GM18499 (cell line): ENCODE measurements at regions not wholly inside any gene's neighbourhood (a gene's known extent, or its start where the extent isn't known, plus 50 kb on each side); places are given as distances from the start of the nearest gene placed in this dataset.

Source experiments
- ATAC-seq: cut with Tn5 transposase; IDR thresholded peaks from one replicate; pipeline ENCODE4 v1.9.1; 2021; ENCODE audit warnings: moderate number of reproducible peaks; ENCODE audit not compliant: insufficient read depth, unreplicated experiment

DNA sequence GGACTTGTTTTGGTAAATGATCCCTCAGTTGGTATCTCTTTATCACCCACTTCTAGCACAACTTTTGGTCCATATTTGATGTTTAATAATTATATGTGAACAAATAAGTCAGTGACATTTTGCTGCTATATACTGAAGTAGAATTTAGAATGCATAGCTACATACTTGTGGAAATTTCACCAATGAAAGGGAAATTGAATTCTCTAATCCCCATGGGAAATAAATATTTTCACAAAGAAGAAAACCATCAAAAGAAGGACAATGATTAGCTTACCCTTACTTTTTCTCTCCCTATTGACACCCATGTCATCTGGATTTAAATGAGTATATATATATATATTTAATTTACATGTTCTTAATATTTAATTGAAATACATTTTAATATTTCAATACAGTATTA is 94.3 kb upstream of the DAB2 start:
- ATAC-seq: no peak

DNA sequence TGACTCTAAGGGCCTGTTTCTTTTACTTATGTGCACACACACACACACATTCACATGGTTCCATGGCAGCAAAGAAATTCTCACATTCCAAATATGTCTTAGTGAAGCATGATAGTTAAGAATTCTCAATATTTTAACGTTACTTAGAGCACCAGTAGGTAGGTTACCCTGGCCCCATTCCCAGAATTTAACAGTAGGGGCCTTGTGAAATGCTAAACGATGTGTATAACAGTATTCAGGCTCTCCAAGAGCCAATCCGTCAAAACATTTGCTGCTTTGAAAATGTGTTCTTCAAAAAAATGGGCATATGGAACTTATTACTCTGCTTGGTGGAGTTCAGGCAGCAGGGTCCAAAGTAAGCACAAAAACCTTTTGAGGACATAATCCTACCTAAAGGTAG is 93.7 kb upstream of the DAB2 start:
- ATAC-seq: no peak

DNA sequence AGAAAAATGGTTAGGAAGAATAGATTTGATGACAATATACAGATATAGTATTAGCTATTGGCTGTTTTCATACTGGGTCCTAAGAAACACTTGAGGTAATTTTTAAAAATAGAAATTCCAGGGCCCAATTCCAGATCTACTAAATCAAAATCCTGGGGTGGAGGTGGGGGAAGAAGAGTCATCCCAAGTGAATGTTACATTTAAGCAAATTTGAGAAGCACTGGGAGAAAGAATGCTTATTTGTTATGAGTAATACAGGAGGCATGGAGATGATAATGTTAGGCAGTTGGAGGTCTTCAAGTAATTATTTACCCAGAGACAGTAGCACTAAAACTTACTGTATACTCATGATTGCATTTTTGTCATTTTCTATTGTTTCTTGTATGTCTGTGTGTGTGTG is 93.0 kb upstream of the DAB2 start:
- ATAC-seq: no peak

DNA sequence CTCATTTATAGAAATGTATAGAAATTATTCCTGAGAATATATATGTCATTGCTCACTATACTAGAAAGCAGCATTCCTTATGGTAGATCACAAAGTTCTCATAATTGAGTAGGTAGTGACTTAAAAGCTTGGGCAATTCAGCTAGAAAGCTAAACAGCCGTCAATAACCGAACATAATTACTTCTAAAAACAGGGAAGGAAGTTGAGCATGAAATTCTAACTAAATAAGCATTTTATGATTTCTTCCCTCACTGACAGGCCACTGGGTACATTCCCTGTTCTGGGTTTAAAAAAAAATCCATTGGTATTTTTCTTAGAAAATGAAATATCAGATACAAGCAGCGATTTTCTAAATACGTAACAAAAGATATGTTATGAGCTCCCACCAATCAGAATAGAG is 91.1 kb upstream of the DAB2 start:
- ATAC-seq: no peak

DNA sequence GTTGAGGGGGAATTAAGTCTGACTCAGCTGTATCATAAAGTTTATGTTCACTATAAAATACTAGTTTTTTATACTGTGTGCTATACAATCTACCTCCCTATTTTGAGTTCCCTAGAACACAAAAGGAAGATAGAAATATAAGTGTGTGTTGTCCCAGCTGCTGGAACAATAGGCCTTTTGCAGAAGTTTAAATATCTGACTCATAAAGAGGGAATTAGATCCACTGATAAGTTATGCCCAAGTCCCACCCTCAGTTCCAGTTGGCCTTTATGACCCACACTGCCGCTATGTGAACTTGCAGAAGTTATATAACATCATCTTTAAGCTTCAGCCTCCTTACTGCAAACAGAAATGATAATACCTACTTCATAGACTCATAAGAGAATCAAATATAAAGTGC is 88.5 kb upstream of the DAB2 start:
- no peak for ATAC-seq

DNA sequence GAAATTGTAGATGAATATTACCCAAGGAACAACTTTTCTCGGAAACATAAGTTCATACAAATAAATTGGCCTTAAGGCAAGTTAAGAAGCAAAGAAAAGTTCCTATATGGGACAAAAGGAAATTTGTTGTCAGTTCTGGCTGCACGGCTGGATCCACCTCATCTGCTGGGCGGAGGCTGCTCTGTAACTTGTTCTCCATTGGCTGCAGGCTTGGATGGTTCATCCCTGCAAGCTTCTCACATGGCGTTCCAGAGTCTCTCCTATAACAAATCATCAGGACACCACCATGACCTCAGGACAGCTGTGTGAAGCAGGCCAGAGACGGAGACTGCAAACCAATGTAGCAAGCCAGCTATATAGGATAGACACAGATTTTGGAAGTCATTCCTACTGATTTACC is 81.4 kb upstream of the DAB2 start:
- no peak for ATAC-seq

DNA sequence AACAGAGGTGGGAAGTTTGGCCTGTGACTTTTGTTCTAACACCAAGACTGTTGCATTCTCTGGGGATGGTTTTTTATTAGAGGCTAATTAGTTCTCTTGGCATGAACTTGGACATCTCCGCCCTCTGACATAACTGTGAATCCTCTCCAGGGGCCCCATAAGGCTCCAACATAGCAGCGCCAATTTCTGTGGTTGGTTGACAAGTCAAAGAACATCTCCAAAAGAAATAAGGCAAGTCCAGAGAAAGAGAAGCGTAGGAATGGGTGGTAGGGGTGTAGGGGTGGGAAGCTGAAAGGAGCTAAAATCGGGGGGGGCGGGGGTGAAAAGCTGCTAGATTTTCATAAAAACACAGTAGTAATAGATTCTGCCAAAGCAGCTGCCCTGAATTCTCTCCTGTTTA is 81.0 kb upstream of the DAB2 start:
- no peak for ATAC-seq

DNA sequence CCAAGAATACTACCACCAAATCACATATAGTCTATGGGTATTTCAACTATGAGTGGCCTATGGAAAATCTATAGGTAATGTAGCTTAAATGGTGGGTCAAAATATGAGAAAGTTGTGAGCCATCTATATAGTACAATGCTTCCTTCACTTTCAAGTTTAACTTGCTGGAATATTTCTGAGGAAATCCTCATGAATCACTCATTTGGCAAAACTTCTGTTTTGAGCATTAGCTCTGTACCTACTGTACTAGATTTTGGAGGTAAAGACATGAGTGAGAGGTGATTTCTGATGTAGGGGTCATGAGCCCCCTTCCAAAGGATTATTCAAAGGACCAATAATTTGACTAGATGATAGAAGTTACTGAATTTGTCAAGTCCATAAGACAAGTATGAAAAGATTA is 80.6 kb upstream of the DAB2 start:
- no peak for ATAC-seq

DNA sequence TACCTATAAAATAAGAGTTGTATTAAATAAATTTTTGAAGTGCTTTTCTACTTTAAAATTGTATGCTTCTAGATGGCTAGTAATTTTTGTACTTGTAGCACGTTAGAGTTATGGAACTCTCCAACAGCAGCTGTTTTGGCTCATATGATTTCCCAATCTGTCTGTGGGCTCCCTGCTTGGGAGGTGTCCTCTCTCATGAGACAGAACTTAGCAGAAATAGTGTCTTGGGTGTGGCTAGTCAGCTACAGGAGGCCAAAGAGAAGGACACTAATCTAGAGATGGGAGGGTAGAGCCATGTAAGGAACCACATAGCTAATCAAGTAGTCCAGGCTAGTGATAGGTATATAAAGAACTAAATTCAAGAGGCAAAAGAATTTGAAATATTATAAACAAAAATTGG is 78.4 kb upstream of the DAB2 start:
- ATAC-seq: no peak

DNA sequence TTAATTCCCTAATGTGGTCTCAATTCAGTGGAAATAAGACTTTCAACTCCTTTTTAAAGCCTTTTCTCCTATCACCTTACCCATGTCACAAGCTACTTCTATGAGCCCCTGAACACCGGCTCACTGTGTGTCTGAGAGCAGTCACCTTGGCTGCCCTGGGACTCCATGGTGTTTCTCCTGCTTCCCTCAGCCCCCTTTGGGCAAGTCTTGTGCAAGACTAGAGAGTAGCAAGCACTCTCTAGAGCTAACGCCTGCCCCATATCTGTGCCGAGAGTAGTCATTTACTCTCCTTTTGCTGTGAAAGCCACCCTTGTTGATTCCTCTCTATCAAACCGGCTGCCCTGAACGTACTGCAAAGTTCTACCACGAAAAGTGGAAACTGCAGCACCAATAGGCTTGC is 77.9 kb upstream of the DAB2 start:
- no peak for ATAC-seq

DNA sequence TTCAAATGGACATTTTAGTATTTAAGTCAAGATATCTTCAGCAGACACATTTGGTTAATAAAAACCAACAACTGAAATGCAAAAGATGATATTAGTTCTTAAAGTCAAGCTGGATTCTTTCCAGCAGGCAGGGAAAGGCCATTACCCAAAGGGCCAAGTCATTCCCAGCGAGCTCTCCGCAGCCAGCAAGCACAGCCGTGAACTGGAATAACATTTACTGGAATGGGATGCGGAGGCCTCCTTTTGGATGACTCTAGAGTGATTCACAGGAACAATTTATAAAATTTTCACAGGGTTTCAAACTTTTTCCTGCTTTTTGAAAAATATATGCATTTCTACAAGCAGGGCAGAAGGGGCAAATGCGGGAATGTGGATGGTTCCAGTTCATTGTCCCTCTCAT is 76.6 kb upstream of the DAB2 start:
- no peak for ATAC-seq

DNA sequence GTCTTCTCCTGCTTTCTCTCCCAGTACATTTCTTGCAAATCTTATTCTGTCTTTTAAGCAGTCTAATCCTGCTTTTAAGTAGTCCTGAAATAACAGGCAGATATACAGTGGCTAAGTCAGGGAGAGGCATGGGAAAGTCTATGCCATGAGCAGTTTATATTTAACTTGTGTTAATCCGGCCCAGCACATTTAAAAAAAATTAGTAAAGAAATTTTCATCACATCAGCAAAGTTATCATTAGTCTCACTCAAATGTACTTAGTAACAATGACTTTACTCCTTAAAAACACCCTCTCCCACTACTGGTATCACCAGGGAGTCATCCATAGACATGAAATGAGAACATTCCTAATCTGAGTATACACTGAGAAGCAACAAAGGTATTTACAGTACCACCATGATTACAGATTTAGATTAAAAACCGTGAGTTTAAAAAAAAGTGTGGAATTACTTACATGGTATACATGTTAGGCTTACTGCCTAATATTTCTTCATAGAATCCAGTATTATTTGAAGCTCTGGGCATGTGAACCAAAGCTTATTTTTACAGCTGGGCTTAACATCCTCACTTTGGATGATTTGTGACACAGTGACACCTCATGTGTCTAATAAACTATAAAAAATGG is 75.9 kb upstream of the DAB2 start:
- ATAC-seq: no peak

DNA sequence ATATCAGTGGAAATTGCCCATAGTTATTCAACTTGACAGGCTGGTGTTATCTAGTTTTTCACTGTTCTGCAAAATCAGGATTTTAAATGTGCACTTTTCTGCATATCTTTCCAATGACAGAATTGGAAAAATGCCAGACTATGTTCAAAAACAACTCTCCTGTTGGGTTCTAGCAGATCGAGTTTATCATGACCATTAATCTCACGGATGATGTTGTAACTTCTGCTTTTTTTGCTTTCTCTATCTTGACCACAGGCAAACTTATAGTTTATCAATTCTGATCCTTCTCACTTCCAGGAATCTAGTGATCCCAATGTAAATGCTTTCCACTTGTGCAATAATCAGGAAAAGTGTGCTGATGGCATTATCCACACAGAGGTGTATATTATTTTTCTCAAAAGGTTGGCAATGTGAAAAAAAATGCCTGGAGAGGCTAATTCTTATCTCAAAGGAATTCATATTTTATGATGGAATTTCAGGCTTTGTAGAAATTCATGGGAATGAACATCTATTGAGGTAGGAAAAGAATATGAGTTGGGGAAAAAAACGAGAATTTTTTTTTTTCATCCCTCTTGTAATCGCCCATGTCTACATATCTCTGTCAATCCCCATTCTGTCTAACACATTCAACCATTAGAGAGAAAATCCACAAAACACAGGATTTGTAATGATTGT is 73.6 kb upstream of the DAB2 start:
- ATAC-seq: no peak

DNA sequence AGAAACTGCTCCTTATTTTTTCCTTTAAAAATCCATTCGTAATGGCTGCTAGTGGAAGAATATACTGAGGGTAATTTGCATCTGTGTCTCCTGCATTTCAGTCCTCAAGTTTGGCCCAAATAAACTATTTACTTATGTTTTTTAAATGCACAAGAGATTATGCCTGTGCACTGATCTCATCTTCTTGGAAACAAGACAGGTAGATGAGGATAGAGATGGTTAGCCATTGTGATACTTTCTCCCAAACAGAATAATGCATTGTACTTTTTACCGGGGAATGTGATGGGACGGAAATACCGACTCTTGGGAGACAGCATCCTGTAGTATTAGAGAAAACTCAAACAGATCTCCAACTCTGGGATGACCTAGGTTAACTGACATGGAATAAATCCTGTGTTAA is 72.5 kb upstream of the DAB2 start:
- no peak for ATAC-seq

DNA sequence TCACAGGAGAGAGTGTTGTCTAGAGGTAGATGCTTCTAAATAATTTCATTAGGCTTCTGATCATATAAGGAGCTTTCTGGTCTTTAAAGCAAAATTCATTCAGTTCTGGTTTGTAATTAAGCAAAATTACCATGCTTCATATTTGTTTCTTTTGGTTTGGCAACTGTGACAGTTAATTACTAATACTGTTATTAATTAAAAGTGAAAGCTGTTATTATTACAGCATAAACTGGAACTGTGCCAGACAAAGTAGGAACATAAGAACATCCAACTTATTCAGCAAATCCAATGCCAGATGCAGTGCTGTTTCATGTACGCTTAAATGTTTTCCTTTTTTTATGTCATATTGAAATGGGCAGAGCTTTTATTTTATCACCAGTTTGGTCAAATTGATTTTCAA is 70.4 kb upstream of the DAB2 start:
- ATAC-seq: no peak

DNA sequence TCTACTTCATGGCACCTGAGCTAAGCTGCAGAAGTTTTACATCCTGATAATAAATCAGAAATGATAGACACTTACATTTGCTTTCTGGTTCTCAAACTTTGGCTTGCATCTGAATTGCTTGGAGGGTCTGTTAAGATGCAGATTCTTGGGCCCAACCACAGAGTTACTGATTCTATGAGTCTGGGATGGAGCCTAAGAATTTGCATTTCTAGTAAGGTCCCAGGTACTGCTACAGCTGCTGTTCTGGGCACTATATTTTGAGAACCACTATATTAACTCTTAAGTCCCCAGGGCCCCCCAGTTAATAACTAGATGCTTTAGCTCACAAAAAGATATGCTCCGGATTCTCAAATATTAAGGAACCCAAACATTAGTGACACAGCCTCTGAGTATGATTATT is 69.8 kb upstream of the DAB2 start:
- ATAC-seq: no peak

DNA sequence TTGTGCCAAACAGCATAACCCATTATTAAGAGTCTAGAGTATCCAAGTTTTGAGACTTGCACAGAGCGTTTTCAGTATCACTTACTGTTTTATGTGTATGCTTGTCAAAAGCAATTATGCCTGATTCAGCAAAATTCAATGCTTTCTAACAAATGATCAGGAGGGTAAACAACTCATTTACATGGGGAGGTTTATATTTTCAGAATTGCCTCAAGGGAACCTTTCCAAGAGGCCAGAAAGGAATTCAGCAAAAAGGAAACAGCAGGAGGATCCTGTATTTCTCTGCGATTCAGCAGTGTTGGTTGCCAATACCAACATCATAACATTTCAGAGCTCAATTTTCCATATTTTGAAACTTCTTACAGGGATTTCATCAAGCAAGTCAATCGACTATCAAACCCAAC is 69.3 kb upstream of the DAB2 start:
- no peak for ATAC-seq

DNA sequence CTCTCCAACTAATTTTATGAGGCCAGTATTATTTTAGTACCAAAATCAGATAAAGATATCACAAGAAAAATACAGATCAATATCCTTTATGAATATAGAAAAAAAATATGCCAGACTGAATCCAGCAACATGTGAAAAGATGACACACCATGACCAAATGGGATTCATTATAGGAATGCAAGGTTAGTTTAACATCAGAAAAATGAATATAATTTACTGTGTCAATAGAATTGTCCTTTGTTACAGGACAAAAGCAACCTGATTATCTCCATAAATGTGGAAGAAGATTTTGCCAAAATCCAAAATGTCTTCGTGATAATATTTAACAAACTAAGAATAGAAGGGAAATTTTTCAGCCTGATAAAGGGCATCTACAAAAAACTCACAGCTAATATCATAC is 66.4 kb upstream of the DAB2 start:
- no peak for ATAC-seq

DNA sequence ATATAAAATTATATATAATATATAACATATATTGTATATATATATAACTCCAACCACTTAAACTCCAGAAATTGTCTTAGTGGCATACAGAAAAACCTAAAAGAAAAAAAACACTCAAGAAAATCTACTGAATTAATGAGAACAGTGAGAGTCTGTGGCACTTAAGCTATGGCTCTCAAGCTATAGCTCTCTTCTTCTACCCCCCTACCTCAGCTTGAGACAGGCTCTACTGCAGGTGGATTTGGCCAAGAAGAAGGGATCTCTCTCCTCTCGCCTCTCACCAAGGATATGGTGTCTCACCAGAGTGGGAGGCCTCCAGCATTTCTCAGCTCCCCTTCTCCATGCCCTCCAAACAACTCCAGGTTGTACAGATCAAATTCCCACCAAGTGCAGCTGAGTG is 64.5 kb upstream of the DAB2 start:
- no peak for ATAC-seq

DNA sequence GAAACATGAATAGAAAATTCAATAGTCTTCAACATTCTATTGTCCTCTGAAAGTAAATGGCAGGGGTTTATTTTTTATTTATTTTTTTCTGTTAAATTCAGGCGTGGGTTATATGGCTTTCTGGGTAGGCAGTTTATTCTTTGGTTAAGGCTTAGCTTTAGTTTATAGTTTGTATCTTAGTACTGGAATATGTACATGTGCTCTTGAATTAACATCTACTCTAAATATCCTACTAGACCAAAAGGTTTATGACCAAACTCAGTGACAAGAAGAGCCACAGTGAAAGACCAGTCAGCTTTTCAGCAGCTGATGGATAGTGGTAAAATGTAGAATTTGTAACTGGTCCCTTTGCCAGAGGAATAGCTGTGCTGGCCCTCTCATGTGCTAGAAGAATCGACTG is 62.0 kb upstream of the DAB2 start:
- ATAC-seq: no peak

DNA sequence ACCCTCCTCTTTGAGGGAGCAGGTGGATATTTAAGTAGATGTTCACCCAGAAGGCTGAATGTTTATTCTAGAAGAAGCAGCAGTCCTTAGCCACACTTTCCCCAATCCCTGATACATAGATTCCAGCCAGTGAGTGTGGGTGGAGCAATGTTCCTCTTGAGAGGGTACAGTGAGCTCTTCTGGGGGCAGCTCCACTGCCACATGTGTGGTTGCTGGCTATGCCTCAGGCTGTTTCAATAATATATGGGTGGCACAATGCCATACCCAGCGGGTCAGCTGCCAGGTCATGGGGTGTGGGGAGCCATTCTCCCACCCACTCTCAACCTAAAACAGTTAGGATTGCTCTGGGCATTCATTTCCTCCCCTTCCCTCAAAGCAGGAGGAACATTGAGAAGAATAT is 61.6 kb upstream of the DAB2 start:
- no peak for ATAC-seq

DNA sequence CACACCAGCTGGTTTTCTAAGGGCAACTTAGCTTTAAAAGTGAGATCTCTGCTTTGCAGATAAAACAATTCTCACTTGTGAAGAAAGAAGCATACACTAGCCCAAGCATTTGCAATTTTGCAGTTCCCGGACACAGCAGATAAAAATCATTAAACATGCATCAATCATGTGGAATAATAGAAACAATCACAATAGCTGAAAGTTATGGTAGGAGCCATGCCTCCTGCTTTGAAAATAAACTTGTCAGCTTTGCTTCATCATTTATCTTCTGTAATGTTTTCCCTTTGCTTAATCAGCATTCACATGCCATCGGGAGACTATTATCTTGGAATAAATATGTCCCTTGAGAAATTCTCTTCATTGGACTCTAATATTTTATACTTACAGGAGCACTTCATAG is 60.3 kb upstream of the DAB2 start:
- ATAC-seq: no peak

DNA sequence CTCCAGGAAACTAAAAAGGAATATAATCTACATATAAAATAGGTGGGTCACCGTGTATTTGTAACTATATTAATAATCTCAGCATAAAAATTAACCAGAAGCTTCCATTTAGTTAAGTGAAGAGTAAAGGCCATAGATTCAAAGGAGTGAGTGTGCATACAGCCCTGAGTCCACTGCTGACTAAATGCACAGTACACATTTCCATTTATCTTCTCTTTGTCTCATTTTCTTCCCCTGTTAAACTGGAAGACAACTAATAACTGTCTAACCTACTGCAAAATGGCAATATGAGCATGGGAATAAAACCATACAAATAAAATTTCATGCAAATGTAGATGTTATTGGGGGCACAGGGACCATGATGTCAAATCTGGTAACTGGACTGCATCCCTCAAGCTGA is 59.9 kb upstream of the DAB2 start:
- ATAC-seq: no peak
